ENCODE measurements at regions not wholly inside any gene's neighbourhood (a gene's known extent, or its start where the extent isn't known, plus 50 kb on each side); places are given as distances from the start of the nearest gene placed in this dataset.
A peak's percentile ranks its signal among the peaks of the same experiment; 100 is the strongest.
"Not testable (repeated sequence)": the region's sequence is repeated elsewhere in the genome, so short reads cannot be mapped to it uniquely, and the experiment has no call there.

GRCh38 chr11:119586181-119586580, 142.8 kb downstream of the NECTIN1 start:
- no peak for TF ChIP-seq EZH2 (IDR thresholded peaks at IDR 0.05; ENCODE audit: insufficient read depth, poor library complexity, severe bottlenecking)
- TF ChIP-seq EZH2phosphoT487 (IDR thresholded peaks at IDR 0.05; ENCODE audit: insufficient read depth, low read depth) = no peak
- Histone ChIP-seq H3K4me3 (no peak overlapping the region), H3K9ac (no peak overlapping the region), H3K4me2 (ENCODE audit: unreplicated experiment) (no peak overlapping the region), H3K36me3 (ENCODE audit: low read depth) (no peaks in the 10 kb centered on the region), H3K27me3 (replicated peaks; ENCODE audit: insufficient read depth) (0 out of 2 replicates have a peak, but pooled peaks cover 7% of the 10 kb centered on the region), H3K27ac (no peak overlapping the region), H3F3A (ENCODE audit: insufficient read depth) (no peaks in the 10 kb centered on the region; the same call in 1 of the 2 replicates), H3K4me1 (ENCODE audit: insufficient read depth) (peaks cover 10% of the 10 kb centered on the region; the same call in 1 of the 2 replicates), H2AFZ (no peak overlapping the region), H3K79me2 (ENCODE audit: insufficient read depth) (no peaks in the 10 kb centered on the region), H3K9me2 (ENCODE audit: insufficient read depth) (no peaks in the 10 kb centered on the region), H4K20me1 (ENCODE audit: insufficient read depth) (no peaks in the 10 kb centered on the region), H3K9me3 (ENCODE audit: low read depth) (no peaks in the 10 kb centered on the region)
- WGBS, 2 experiments (ENCODE audit: low coverage in 1 of 2, low lambda C conversion rate in 2 of 2, missing lambda C conversion rate in 2 of 2) = 90 to 92% methylated on average over 5 of the region's 6 CpGs
- in situ Hi-C loops (cut with MboI) = no loop called here
- no peak for DNase-seq

- Histone ChIP-seq H2AFZ (peak overlapping the region; percentile 82), H3F3A (ENCODE audit: insufficient read depth) (no peaks in the 10 kb centered on the region; the same call in 1 of the 2 replicates), H3K79me2 (ENCODE audit: insufficient read depth) (no peaks in the 10 kb centered on the region), H3K9ac (peak overlapping the region; percentile 56; the same call in 1 of the 2 replicates), H3K27ac (no peak overlapping the region), H3K4me1 (ENCODE audit: insufficient read depth) (0 out of 2 replicates have a peak, but pooled peaks cover 5% of the 10 kb centered on the region), H3K4me3 (peak overlapping the region; percentile 70), H3K27me3 (replicated peaks; ENCODE audit: insufficient read depth) (peaks cover 11% of the 10 kb centered on the region; the same call in 1 of the 2 replicates), H3K36me3 (ENCODE audit: low read depth) (no peaks in the 10 kb centered on the region), H4K20me1 (ENCODE audit: insufficient read depth) (no peaks in the 10 kb centered on the region), H3K9me3 (ENCODE audit: low read depth) (no peaks in the 10 kb centered on the region), H3K9me2 (ENCODE audit: insufficient read depth) (no peaks in the 10 kb centered on the region), H3K4me2 (ENCODE audit: unreplicated experiment) (peak overlapping the region; percentile 96)
- 24 to 33% methylated on average over 27 to 37 of the region's 38 CpGs for WGBS, 2 experiments (ENCODE audit: low coverage in 1 of 2, low lambda C conversion rate in 2 of 2, missing lambda C conversion rate in 2 of 2)
- peak; percentile 10 for DNase-seq
- in situ Hi-C loops (cut with MboI) = no loop called here
- TF ChIP-seq EZH2phosphoT487 (IDR thresholded peaks at IDR 0.05; ENCODE audit: insufficient read depth, low read depth) (no peak), EZH2 (IDR thresholded peaks at IDR 0.05; ENCODE audit: insufficient read depth, poor library complexity, severe bottlenecking) (no peak)
Measured at GRCh38 chr11:119585043-119585781, 143.8 kb downstream of the NECTIN1 start.

GRCh38 chr11:119584193-119585042, 144.6 kb downstream of the NECTIN1 start:
- Histone ChIP-seq H3K4me3 (peak overlapping the region; percentile 70), H3K9me3 (ENCODE audit: low read depth) (no peaks in the 10 kb centered on the region), H3K27ac (no peak overlapping the region), H3K36me3 (ENCODE audit: low read depth) (no peaks in the 10 kb centered on the region), H3K4me1 (ENCODE audit: insufficient read depth) (0 out of 2 replicates have a peak, but pooled peaks cover 5% of the 10 kb centered on the region), H3K27me3 (replicated peaks; ENCODE audit: insufficient read depth) (peaks cover 11% of the 10 kb centered on the region; the same call in 1 of the 2 replicates), H3K9ac (peak overlapping the region; percentile 56), H3K79me2 (ENCODE audit: insufficient read depth) (no peaks in the 10 kb centered on the region), H2AFZ (peak overlapping the region; percentile 82), H3F3A (ENCODE audit: insufficient read depth) (no peaks in the 10 kb centered on the region; the same call in 1 of the 2 replicates), H4K20me1 (ENCODE audit: insufficient read depth) (no peaks in the 10 kb centered on the region), H3K4me2 (ENCODE audit: unreplicated experiment) (peak overlapping the region; percentile 96), H3K9me2 (ENCODE audit: insufficient read depth) (no peaks in the 10 kb centered on the region)
- in situ Hi-C loops (cut with MboI) = no loop called here
- 2% methylated on average over 41 to 45 of the region's 56 CpGs for WGBS, 2 experiments (ENCODE audit: low coverage in 1 of 2, low lambda C conversion rate in 2 of 2, missing lambda C conversion rate in 2 of 2)
- DNase-seq = peak; percentile 75
- TF ChIP-seq EZH2phosphoT487 (IDR thresholded peaks at IDR 0.05; ENCODE audit: insufficient read depth, low read depth) (no peak), EZH2 (IDR thresholded peaks at IDR 0.05; ENCODE audit: insufficient read depth, poor library complexity, severe bottlenecking) (no peak)

- no peaks in the 10 kb centered on the region for H3K9me3 ChIP-seq (ENCODE audit: low read depth)
- H3K79me2 ChIP-seq (ENCODE audit: insufficient read depth) = no peaks in the 10 kb centered on the region
- H3K4me1 ChIP-seq (ENCODE audit: insufficient read depth) = 0 out of 2 replicates have a peak, but pooled peaks cover 5% of the 10 kb centered on the region
- H4K20me1 ChIP-seq (ENCODE audit: insufficient read depth) = no peaks in the 10 kb centered on the region
- H3K4me2 ChIP-seq (ENCODE audit: unreplicated experiment) = peak overlapping the region; percentile 96
- H3F3A ChIP-seq (ENCODE audit: insufficient read depth) = no peaks in the 10 kb centered on the region; the same call in 1 of the 2 replicates
- no peak for DNase-seq
- H3K36me3 ChIP-seq (ENCODE audit: low read depth) = no peaks in the 10 kb centered on the region
- no peaks in the 10 kb centered on the region for H3K9me2 ChIP-seq (ENCODE audit: insufficient read depth)
- H3K4me3 ChIP-seq = peak overlapping the region; percentile 70
- no peak overlapping the region for H2AFZ ChIP-seq
- in situ Hi-C loops (cut with MboI) = no loop called here
- H3K9ac ChIP-seq = no peak overlapping the region
- H3K27ac ChIP-seq = no peak overlapping the region
- H3K27me3 ChIP-seq (replicated peaks; ENCODE audit: insufficient read depth) = peaks cover 11% of the 10 kb centered on the region; the same call in 1 of the 2 replicates
- TF ChIP-seq EZH2phosphoT487 (IDR thresholded peaks at IDR 0.05; ENCODE audit: insufficient read depth, low read depth) (no peak), EZH2 (IDR thresholded peaks at IDR 0.05; ENCODE audit: insufficient read depth, poor library complexity, severe bottlenecking) (no peak)
- 55% methylated on average over 6 of the region's 6 CpGs for WGBS, 2 experiments (ENCODE audit: low coverage in 1 of 2, low lambda C conversion rate in 2 of 2, missing lambda C conversion rate in 2 of 2)
Measured at GRCh38 chr11:119583585-119583984, 145.4 kb downstream of the NECTIN1 start.

- DNase-seq; H3K36me3 ChIP-seq (ENCODE audit: low read depth); H3K27ac ChIP-seq; H4K20me1 ChIP-seq (ENCODE audit: insufficient read depth); H3K9me2 ChIP-seq (ENCODE audit: insufficient read depth); H3K79me2 ChIP-seq (ENCODE audit: insufficient read depth); H3K9me3 ChIP-seq (ENCODE audit: low read depth); H3K4me2 ChIP-seq (ENCODE audit: unreplicated experiment); H3K9ac ChIP-seq; H2AFZ ChIP-seq; in situ Hi-C loops (cut with MboI); H3F3A ChIP-seq (ENCODE audit: insufficient read depth); H3K4me1 ChIP-seq (ENCODE audit: insufficient read depth); H3K4me3 ChIP-seq: not testable (repeated sequence)
- H3K27me3 ChIP-seq (replicated peaks; ENCODE audit: insufficient read depth) = peaks cover 18% of the 10 kb centered on the region; the same call in 1 of the 2 replicates
- 69 to 72% methylated on average over 3 of the region's 3 CpGs for WGBS, 2 experiments (ENCODE audit: low coverage in 1 of 2, low lambda C conversion rate in 2 of 2, missing lambda C conversion rate in 2 of 2)
Measured at GRCh38 chr11:119581396-119581795, 147.6 kb downstream of the NECTIN1 start.
